Stimulated activated CD8-positive, alpha-beta memory T cell treated with anti-CD3 and anti-CD28 coated beads, Interleukin-4, amount 100 ng/mL, for 24 hours (primary cell): ENCODE measurements at regions not wholly inside any gene's neighbourhood (a gene's known extent, or its start where the extent isn't known, plus 50 kb on each side); places are given as distances from the start of the nearest gene placed in this dataset.
A peak's percentile ranks its signal among the peaks of the same experiment; 100 is the strongest.
"Not testable (repeated sequence)": the region's sequence is repeated elsewhere in the genome, so short reads cannot be mapped to it uniquely, and the experiment has no call there.

Experiments used
- DNase-seq: peaks from one replicate; pipeline ENCODE4 v3.0.0-alpha.2; 2020; ENCODE audit warnings: low read depth

GRCh38 chr12:65733643-65734042 lies 90.6 kb upstream of the HMGA2 start:
- DNase-seq: not testable (repeated sequence)

- no peak for DNase-seq
These were observed 90.1 kb upstream of the HMGA2 start for GRCh38 chr12:65734226-65734625.

DNA sequence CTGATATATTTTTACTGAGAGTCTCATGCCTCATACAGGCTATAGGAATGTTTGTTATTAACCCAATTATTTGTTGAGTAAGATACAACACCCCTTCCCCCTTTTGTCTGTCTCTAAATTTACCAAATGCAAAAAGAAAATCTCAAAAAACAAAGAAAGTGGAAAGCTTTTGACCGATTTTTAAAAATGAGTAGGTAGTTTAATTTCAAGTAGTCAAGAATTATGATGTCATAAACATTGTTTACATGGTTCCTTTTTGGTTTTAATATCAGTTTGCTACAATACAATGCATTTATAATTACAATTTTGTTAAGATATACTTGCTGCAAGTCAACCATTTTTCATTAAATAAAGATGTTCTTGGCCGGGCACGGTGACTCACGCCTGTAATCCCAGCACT lies 84.7 kb upstream of the HMGA2 start:
- DNase-seq: no peak

GRCh38 chr12:65740506-65740872 lies 83.8 kb upstream of the HMGA2 start:
- no peak for DNase-seq

GRCh38 chr12:65740873-65741600 lies 83.2 kb upstream of the HMGA2 start:
- DNase-seq: peak; percentile 59

- no peak for DNase-seq
These were observed 82.6 kb upstream of the HMGA2 start for GRCh38 chr12:65741656-65742017.

DNA sequence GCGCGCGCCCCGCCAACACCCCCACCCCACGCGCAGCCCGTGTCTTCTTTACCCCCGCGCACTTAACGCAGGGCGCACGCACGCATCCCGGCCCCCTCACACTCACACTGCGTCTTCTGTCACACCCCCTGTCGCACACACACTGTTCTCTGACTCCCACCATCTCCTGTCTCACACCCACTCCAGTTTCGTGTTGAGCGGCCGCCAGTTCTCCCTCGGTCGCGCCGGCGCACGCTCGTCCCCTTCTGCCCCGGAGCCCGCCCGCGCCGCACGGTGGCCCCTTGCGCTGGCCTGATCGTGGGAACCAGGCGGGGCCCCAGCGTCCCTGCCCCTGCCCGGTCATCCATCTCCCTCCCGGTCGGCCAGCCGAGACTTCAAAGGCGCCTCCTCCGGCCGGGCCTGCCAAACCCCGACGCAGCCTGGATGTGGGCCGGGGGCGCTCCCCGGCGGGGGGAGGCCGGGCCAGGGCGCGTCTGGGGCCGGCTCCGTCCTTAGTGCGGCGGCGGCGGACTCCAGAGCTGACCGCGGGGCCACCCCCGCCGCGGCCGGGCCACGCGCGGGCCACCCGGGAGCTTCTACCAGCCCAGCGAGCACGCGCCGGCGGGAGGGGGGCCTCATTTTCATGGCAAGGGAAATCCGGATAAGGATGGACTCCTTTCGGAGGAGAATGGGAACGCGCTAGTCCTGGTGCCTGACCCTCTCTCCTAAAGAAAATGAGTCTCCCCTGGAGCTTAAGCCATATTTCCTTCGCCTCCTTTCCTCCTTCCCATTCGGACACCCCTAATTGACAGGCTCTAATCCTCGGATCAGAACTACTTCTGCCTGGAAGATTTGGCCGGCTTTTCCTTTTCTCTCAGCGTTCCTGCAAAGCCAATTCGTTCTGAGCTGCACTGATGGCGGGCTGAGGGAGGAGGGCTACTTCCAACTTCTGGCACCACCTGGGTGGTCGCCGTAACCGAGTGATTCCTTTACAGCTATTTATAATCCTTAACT lies 82.0 kb upstream of the HMGA2 start:
- peak; percentile 4 for DNase-seq

DNA sequence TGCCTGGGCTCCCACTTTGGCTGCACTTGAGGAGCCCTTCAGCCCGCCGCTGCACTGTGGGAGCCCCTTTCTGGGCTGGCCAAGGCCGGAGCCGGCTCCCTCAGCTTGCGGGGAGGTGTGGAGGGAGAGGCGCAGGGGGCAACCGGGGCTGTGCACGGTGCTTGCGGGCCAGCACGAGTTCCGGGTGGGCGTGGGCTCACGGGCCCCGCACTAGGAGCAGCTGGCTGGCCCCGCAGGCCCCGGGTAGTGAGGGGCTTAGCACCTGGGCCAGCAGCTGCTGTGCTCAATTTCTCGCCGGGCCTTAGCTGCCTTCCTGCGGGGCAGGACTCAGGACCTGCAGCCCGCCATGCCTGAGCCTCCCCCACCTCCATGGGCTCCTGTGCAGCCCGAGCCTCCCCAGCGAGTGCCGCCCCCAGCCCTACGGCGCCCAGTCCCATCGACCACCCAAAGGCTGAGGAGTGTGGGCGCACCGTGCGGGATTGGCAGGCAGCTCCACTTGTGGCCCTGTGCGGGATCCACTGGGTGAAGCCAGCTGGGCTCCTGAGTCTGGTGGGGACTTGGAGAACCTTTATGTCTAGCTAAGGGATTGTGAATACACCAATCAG lies 79.9 kb upstream of the HMGA2 start:
- not testable (repeated sequence) for DNase-seq

GRCh38 chr12:65747338-65747737 lies 76.9 kb upstream of the HMGA2 start:
- no peak for DNase-seq

DNA sequence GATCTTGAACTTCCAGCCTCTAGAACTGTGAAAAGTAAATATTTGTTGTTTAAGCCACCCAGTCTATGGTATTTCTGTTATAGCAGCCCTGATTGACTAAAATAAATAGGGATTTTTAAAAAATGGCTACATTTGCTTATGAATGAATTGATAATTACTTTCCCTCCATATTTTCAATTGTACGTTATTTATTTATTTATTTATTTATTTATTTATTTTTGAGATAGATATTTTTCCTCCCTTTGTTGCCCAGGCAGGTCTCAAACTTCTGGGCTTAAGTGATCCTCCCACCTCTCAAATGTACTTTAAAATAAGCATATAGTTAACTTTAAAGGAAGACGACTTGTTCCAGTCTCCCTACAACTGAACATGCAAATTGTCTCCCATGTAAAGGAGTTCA lies 76.0 kb upstream of the HMGA2 start:
- no peak for DNase-seq

- no peak for DNase-seq
These were observed 70.0 kb upstream of the HMGA2 start for GRCh38 chr12:65754290-65754689.

DNA sequence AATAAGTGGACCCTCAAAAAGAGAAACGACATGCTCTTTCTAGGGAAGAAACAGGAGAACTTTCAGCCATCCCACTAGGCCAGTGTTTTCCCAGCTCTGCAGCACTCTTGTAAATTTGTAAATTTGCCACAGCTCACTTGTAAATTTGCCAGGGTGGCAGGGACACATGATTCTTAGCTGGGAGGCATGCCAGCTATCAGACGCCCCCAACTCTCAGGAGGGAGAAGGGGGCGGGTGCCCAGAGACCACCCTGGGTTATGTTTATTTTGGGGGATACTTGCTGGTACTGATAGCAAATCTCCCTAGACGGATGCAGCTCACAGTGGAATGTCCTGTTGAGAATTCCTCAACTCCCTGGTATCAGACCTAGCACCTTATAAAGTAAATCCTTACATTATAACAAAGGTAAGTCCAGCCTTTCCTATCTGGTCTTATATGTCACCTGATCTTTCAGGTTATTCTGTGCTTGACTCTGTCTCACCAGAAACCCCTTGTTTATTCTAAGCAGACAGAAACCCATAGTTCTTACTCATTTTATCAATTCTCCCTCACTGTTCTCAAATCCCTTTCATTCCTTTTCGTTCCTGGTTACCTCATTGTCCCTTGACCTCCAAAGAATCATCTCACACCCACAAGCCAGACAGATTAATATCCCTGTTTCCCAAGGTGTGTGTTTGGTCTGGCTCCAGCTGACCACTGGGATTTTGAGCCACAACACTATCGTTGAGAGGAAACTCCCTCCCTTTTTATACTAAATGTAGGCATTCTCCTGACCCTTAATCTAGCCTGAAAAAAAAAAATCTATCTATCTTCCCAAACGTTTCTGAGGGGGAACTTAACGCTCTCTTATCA lies 69.3 kb upstream of the HMGA2 start:
- DNase-seq: no peak

GRCh38 chr12:65755596-65755978 lies 68.7 kb upstream of the HMGA2 start:
- DNase-seq: no peak

GRCh38 chr12:65756267-65756666 lies 68.0 kb upstream of the HMGA2 start:
- DNase-seq: no peak

- no peak for DNase-seq
These were observed 67.2 kb upstream of the HMGA2 start for GRCh38 chr12:65756956-65757511.

DNA sequence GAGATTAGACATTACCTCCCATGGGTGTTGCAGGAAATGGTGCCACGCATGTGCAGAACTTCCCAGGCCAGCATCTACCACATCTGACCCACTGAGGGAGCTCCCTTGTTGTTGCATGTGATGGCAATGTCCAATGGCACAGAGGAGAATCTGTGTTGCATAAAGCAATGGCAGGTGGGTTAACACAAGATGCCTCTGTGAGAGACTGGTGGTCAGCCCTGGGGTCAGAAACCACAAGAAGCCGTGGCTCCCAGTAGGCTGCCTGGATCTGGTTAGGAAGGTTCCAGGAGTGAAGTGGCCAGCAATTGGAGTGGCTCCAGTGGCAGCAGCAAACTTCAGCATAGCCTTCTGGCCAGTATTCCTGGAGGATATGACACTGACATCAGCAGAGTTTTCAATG lies 65.9 kb upstream of the HMGA2 start:
- DNase-seq: no peak

GRCh38 chr12:65759735-65760134 lies 64.5 kb upstream of the HMGA2 start:
- no peak for DNase-seq

GRCh38 chr12:65761301-65761700 lies 63.0 kb upstream of the HMGA2 start:
- DNase-seq: no peak

- DNase-seq: no peak
These were observed 60.0 kb upstream of the HMGA2 start for GRCh38 chr12:65764325-65764724.

- no peak for DNase-seq
These were observed 58.9 kb upstream of the HMGA2 start for GRCh38 chr12:65765436-65765813.

GRCh38 chr12:65769880-65770279 lies 54.4 kb upstream of the HMGA2 start:
- DNase-seq: no peak
